ENCODE measurements at regions not wholly inside any gene's neighbourhood (a gene's known extent, or its start where the extent isn't known, plus 50 kb on each side); places are given as distances from the start of the nearest gene placed in this dataset.

DNA sequence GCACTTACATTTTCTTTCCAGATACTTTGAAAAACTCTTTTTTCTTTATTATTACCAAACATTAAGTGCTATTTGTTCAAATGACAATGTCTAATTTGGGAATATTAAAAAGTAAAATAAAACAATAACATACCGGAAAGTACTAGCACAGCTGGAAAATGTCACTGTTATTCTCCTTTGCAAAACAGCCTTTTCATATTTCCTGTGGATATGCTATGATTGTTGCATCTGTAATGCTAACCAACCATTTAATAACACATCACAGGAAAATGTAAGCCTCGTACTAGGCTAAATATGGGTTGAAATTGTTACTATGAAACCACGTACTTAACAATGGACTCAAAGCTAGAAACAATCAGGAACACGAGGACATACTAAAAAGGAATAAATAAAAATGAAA, 298.1 kb downstream of the CBLN2 start:
- Mint-ChIP-seq H3K36me3 (ENCODE audit: unreplicated experiment) (no peaks in the 10 kb centered on the region), H3K4me1 (ENCODE audit: low read depth, unreplicated experiment) (no peaks in the 10 kb centered on the region), H3K9me3 (ENCODE audit: unreplicated experiment) (no peaks in the 10 kb centered on the region), H3K4me3 (ENCODE audit: unreplicated experiment) (no peak overlapping the region), H3K27me3 (ENCODE audit: unreplicated experiment) (no peaks in the 10 kb centered on the region), H3K27ac (ENCODE audit: unreplicated experiment) (no peak overlapping the region)
- TF ChIP-seq, protein P1, sequence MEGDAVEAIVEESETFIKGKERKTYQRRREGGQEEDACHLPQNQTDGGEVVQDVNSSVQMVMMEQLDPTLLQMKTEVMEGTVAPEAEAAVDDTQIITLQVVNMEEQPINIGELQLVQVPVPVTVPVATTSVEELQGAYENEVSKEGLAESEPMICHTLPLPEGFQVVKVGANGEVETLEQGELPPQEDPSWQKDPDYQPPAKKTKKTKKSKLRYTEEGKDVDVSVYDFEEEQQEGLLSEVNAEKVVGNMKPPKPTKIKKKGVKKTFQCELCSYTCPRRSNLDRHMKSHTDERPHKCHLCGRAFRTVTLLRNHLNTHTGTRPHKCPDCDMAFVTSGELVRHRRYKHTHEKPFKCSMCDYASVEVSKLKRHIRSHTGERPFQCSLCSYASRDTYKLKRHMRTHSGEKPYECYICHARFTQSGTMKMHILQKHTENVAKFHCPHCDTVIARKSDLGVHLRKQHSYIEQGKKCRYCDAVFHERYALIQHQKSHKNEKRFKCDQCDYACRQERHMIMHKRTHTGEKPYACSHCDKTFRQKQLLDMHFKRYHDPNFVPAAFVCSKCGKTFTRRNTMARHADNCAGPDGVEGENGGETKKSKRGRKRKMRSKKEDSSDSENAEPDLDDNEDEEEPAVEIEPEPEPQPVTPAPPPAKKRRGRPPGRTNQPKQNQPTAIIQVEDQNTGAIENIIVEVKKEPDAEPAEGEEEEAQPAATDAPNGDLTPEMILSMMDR (IDR thresholded peaks at IDR 0.05; ENCODE audit: partially characterized antibody, unreplicated experiment) = no peak
- no peak for DNase-seq

DNA sequence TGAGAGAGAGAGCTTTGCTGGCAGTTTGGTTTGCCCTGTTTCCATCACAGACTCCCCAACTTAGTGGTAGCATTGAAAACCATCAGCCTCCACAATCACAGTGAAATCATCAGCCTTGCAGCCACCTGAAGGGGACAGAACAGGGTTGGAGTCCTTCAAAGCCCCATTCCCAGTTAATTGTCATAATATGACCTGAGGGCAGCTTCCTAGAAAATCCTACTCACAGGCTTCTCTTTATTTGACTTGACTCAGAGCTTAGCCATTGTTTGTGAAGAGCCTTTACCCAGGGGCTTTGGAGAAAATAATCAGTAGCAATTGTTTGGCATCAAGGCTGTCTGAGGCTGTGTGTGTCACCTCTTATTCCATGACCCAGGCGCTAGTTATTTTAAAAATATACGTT, 308.7 kb downstream of the CBLN2 start:
- DNase-seq = no peak
- Mint-ChIP-seq H3K4me1 (ENCODE audit: low read depth, unreplicated experiment) (no peaks in the 10 kb centered on the region), H3K27ac (ENCODE audit: unreplicated experiment) (no peak overlapping the region), H3K36me3 (ENCODE audit: unreplicated experiment) (no peaks in the 10 kb centered on the region), H3K4me3 (ENCODE audit: unreplicated experiment) (no peak overlapping the region), H3K9me3 (ENCODE audit: unreplicated experiment) (no peaks in the 10 kb centered on the region), H3K27me3 (ENCODE audit: unreplicated experiment) (peaks cover 3% of the 10 kb centered on the region)
- TF ChIP-seq, protein P1 (IDR thresholded peaks at IDR 0.05; ENCODE audit: partially characterized antibody, unreplicated experiment) = no peak

DNA sequence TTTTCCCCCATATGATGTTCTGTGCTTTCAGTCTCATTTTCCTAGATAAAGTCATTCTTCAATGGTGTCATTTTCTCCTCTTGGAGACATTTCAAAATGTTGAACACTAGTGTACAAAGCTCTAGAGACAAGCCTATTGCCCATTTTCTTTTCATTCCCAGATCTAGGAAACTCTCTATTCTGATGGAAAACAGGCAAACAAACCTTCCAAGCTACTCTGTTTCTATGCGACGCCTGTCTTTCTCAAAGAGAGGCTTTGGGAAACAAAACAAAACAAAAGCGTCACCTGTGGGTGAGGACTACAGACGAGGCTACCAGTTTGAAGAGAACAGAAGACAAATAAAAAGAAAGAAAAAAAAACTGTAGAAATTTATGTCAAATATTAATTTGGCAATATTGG, 311.0 kb downstream of the CBLN2 start:
- H3K4me3 Mint-ChIP-seq (ENCODE audit: unreplicated experiment) = no peak overlapping the region
- H3K4me1 Mint-ChIP-seq (ENCODE audit: low read depth, unreplicated experiment) = no peaks in the 10 kb centered on the region
- H3K9me3 Mint-ChIP-seq (ENCODE audit: unreplicated experiment) = no peaks in the 10 kb centered on the region
- DNase-seq = no peak
- no peaks in the 10 kb centered on the region for H3K36me3 Mint-ChIP-seq (ENCODE audit: unreplicated experiment)
- peaks cover 3% of the 10 kb centered on the region for H3K27me3 Mint-ChIP-seq (ENCODE audit: unreplicated experiment)
- TF ChIP-seq, protein P1 (IDR thresholded peaks at IDR 0.05; ENCODE audit: partially characterized antibody, unreplicated experiment) = no peak
- no peak overlapping the region for H3K27ac Mint-ChIP-seq (ENCODE audit: unreplicated experiment)

DNA sequence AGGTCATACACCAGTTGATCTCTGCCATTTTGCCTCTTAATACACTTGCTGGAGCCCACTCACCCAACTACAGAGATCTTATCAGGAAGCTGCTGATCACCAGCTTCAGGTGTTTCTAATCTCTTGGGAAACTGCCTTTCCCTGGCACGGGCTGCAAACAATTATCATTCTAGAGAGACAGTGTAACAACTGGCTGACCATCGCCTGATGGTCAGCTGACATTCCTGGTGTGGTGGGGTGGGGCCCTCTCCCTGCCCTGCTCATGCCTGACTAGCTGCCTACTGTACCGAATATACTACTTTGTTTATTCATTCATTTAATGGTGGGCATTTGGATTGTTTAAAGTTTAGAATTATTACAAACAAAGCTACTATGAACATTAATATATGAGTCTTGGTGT, 311.5 kb downstream of the CBLN2 start:
- Mint-ChIP-seq H3K4me3 (ENCODE audit: unreplicated experiment) (no peak overlapping the region), H3K36me3 (ENCODE audit: unreplicated experiment) (no peaks in the 10 kb centered on the region), H3K27ac (ENCODE audit: unreplicated experiment) (no peak overlapping the region), H3K9me3 (ENCODE audit: unreplicated experiment) (no peaks in the 10 kb centered on the region), H3K27me3 (ENCODE audit: unreplicated experiment) (peaks cover 3% of the 10 kb centered on the region), H3K4me1 (ENCODE audit: low read depth, unreplicated experiment) (no peaks in the 10 kb centered on the region)
- DNase-seq = no peak
- TF ChIP-seq, protein P1 (IDR thresholded peaks at IDR 0.05; ENCODE audit: partially characterized antibody, unreplicated experiment) = no peak

DNA sequence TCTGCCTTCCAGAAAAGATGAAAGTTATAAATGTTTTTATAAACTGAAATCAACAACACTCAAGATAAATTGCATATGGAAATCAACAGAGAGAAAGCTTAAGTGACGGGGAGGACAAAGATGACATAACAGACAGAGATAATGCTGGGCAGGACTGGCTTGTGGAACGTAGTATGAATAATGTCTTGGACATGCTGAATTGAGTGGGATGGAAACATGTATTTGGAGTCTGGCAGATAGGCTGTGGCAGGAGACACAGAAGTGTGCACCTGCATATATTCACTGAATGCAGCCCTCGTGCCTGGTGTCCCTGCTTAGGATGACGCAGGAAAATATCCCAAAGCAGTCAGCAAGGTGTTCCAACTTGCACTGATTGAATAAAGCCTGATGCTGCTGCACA, 318.2 kb downstream of the CBLN2 start:
- Mint-ChIP-seq H3K4me3 (ENCODE audit: unreplicated experiment) (no peak overlapping the region), H3K27me3 (ENCODE audit: unreplicated experiment) (no peaks in the 10 kb centered on the region), H3K27ac (ENCODE audit: unreplicated experiment) (no peak overlapping the region), H3K9me3 (ENCODE audit: unreplicated experiment) (no peaks in the 10 kb centered on the region), H3K4me1 (ENCODE audit: low read depth, unreplicated experiment) (no peaks in the 10 kb centered on the region), H3K36me3 (ENCODE audit: unreplicated experiment) (no peaks in the 10 kb centered on the region)
- DNase-seq = no peak
- TF ChIP-seq, protein P1 (IDR thresholded peaks at IDR 0.05; ENCODE audit: partially characterized antibody, unreplicated experiment) = no peak
